ENCODE measurements at regions not wholly inside any gene's neighbourhood (a gene's known extent, or its start where the extent isn't known, plus 50 kb on each side); places are given as distances from the start of the nearest gene placed in this dataset.

DNA sequence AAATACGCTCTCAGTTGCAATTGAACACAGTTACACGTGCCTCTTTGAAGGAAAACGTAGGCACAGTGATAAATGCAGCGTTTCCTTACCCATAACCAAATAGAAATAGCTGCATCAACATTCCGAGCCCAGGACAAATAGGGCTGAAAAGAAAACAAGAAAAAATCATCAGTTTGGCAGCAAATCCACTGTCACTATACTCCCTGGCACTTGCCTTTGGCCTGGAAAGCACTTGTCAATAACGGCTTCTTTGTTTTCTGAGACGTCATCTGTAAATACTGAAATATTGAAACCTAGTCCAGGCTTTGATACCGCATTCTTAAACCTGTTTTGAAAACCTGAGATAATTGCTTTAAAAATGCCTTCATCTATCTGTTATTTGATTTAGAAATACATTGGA is 167.2 kb upstream of the AKR1E2 start:
- TF ChIP-seq, protein P1, sequence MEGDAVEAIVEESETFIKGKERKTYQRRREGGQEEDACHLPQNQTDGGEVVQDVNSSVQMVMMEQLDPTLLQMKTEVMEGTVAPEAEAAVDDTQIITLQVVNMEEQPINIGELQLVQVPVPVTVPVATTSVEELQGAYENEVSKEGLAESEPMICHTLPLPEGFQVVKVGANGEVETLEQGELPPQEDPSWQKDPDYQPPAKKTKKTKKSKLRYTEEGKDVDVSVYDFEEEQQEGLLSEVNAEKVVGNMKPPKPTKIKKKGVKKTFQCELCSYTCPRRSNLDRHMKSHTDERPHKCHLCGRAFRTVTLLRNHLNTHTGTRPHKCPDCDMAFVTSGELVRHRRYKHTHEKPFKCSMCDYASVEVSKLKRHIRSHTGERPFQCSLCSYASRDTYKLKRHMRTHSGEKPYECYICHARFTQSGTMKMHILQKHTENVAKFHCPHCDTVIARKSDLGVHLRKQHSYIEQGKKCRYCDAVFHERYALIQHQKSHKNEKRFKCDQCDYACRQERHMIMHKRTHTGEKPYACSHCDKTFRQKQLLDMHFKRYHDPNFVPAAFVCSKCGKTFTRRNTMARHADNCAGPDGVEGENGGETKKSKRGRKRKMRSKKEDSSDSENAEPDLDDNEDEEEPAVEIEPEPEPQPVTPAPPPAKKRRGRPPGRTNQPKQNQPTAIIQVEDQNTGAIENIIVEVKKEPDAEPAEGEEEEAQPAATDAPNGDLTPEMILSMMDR (optimal IDR thresholded peaks at IDR 0.05 in 1 of 3, IDR thresholded peaks at IDR 0.05 in 1 of 3, conservative IDR thresholded peaks at IDR 0.05 in 1 of 3; ENCODE audit: extremely low read depth in 1 of 3, insufficient read depth in 2 of 3, low read length in 3 of 3) = no peak
- TF ChIP-seq EZH2 (IDR thresholded peaks at IDR 0.05; ENCODE audit: low read length) = no peak

All from keratinocyte (primary cell).